GM23248 (cell line): ENCODE measurements at regions not wholly inside any gene's neighbourhood (a gene's known extent, or its start where the extent isn't known, plus 50 kb on each side); places are given as distances from the start of the nearest gene placed in this dataset.

ENCODE experiments used
- DNase-seq: peaks from one replicate; pipeline ENCODE4 v3.0.0-alpha.2; 2015
- H2AFZ ChIP-seq: fragments of 200-600 bp; sonication (generic); 2 replicates; pipeline ENCODE4 v1.6.1; 2016; ENCODE audit warnings: antibody characterized with exemption
- H3F3A ChIP-seq: fragments of 200-600 bp; sonication (generic); 2 replicates; pipeline ENCODE4 v1.6.1; 2016; ENCODE audit warnings: mild to moderate bottlenecking, antibody characterized with exemption, mixed run types; ENCODE audit not compliant: insufficient read depth
- H3K27ac ChIP-seq: fragments of 200-600 bp; sonication (generic); 2 replicates; pipeline ENCODE4 v1.5.1; 2016; ENCODE audit warnings: mild to moderate bottlenecking
- H3K27me3 ChIP-seq: fragments of 200-600 bp; sonication (generic); replicated peaks from 2 replicates; pipeline ENCODE4 v1.6.1; 2016; ENCODE audit warnings: mild to moderate bottlenecking; ENCODE audit not compliant: insufficient read depth
- H3K36me3 ChIP-seq: fragments of 200-600 bp; sonication (generic); 2 replicates; pipeline ENCODE4 v1.6.1; 2016; ENCODE audit warnings: low read depth, mild to moderate bottlenecking
- H3K4me1 ChIP-seq: fragments of 200-600 bp; sonication (generic); 2 replicates; pipeline ENCODE4 v1.6.1; 2016; ENCODE audit warnings: mild to moderate bottlenecking; ENCODE audit not compliant: insufficient read depth
- H3K4me2 ChIP-seq: fragments of 200-600 bp; sonication (generic); one replicate; pipeline ENCODE4 v1.6.1; 2016; ENCODE audit warnings: mild to moderate bottlenecking; ENCODE audit not compliant: unreplicated experiment
- H3K4me3 ChIP-seq: fragments of 200-600 bp; sonication (generic); 2 replicates; pipeline ENCODE4 v1.5.1; 2016; ENCODE audit warnings: mild to moderate bottlenecking
- H3K79me2 ChIP-seq: fragments of 200-600 bp; sonication (generic); 2 replicates; pipeline ENCODE4 v1.6.1; 2016; ENCODE audit warnings: mild to moderate bottlenecking; ENCODE audit not compliant: insufficient read depth
- H3K9ac ChIP-seq: fragments of 200-600 bp; sonication (generic); 2 replicates; pipeline ENCODE4 v1.6.1; 2016; ENCODE audit warnings: mild to moderate bottlenecking
- H3K9me2 ChIP-seq: fragments of 200-600 bp; sonication (generic); 2 replicates; pipeline ENCODE4 v1.6.1; 2016; ENCODE audit warnings: mixed run types, mild to moderate bottlenecking, moderate library complexity; ENCODE audit not compliant: insufficient read depth
- H3K9me3 ChIP-seq: fragments of 200-600 bp; sonication (generic); one replicate; pipeline ENCODE4 v1.6.1; 2017; ENCODE audit warnings: low read depth
- H4K20me1 ChIP-seq: fragments of 200-600 bp; sonication (generic); 2 replicates; pipeline ENCODE4 v1.6.0; 2016; ENCODE audit not compliant: insufficient read depth
- EZH2 ChIP-seq: fragments of 200-600 bp; sonication (generic); IDR thresholded peaks from 2 replicates; pipeline ENCODE4 v1.6.1; 2018; ENCODE audit warnings: antibody characterized with exemption, mild to moderate bottlenecking; ENCODE audit not compliant: insufficient read depth, poor library complexity, severe bottlenecking
- EZH2phosphoT487 ChIP-seq: fragments of 200-600 bp; sonication (generic); IDR thresholded peaks from 2 replicates; pipeline ENCODE4 v1.6.1; 2018; ENCODE audit warnings: antibody characterized with exemption, moderate library complexity, mild to moderate bottlenecking, low read depth; ENCODE audit not compliant: insufficient read depth
- WGBS, 2 experiments: methylation state at CpG; one replicate each; pipeline ENCODE4 v1.1.6; 2015 to 2017; ENCODE audit warnings: low lambda C conversion rate in 2 of 2, low coverage in 1 of 2; ENCODE audit errors: missing lambda C conversion rate in 2 of 2; 5-methylcytosine and 5-hydroxymethylcytosine counted together
- in situ Hi-C: fragments of 300-500 bp; cut with MboI; formaldehyde crosslinking; loops from 2 replicates; pipeline ENCODE4 v1.15.0; 2020

DNA sequence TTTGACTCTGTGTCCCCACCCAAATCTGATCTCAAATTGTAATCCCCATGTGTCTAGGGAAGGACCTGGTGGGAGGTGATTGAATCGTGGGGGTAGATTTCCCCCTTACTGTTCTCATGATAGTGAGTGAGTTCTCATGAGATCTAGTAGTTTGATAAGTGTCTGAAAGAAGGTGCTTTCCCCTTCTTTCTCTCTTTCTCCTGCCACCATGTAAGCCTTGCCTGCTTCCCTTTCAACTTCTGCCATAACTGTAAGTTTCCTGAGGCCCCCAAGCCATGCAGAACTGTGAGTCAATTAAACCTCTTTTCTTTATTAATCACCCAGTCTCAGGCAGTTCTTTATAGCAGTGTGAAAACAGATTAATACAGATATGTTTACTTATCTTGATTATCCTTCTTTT, 266.5 kb upstream of the GYPC start:
- in situ Hi-C loops = no loop called here
- WGBS, 2 experiments = 0% methylated on average over 1 of the region's 1 CpG

GRCh38 chr2:126392889-126393288, 263.1 kb upstream of the GYPC start:
- 0 to 5% methylated on average over 2 of the region's 2 CpGs for WGBS, 2 experiments
- TF ChIP-seq EZH2 = no peak
- no peak for TF ChIP-seq EZH2phosphoT487
- H3K79me2 ChIP-seq = no peaks in the 10 kb centered on the region

More for the DNA sequence above, 266.5 kb upstream of the GYPC start:
- Histone ChIP-seq H3K4me1 (no peaks in the 10 kb centered on the region), H4K20me1 (no peaks in the 10 kb centered on the region), H3K4me2 (no peak overlapping the region), H3K9ac (no peak overlapping the region), H3K9me2 (no peaks in the 10 kb centered on the region), H3K4me3 (no peak overlapping the region), H3K36me3 (no peaks in the 10 kb centered on the region), H3K27ac (no peak overlapping the region), H3K27me3 (no peaks in the 10 kb centered on the region), H3K79me2 (no peaks in the 10 kb centered on the region), H3K9me3 (no peaks in the 10 kb centered on the region), H2AFZ (no peak overlapping the region), H3F3A (no peaks in the 10 kb centered on the region)
- no peak for DNase-seq
- no peak for TF ChIP-seq EZH2phosphoT487
- TF ChIP-seq EZH2 = no peak

DNA sequence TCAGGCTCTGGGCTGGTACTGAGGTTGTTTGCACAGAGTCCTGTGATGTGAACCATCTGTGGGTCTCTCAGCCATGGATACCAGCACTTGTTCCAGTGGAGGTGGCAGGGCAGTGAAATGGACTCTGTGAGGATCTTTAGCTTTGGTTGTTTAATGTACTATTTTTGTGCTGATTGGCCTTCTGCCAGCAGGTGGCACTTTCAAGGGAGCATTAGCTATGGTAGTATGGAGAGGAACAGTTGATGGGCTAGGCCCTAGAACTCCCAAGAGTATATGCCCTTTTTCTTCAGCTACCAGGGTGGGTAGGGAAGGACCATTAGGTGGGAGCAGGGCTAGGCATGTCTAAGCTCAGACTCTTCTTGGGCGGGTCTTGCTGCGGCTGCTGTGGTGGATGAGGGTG, 257.0 kb upstream of the GYPC start:
- H3K4me2 ChIP-seq = no peak overlapping the region
- H3K27ac ChIP-seq = no peak overlapping the region
- no peaks in the 10 kb centered on the region for H3K79me2 ChIP-seq
- no peaks in the 10 kb centered on the region for H4K20me1 ChIP-seq
- no peak for TF ChIP-seq EZH2phosphoT487
- TF ChIP-seq EZH2 = no peak
- H3K27me3 ChIP-seq = no peaks in the 10 kb centered on the region
- H3K36me3 ChIP-seq = no peaks in the 10 kb centered on the region
- no peak overlapping the region for H2AFZ ChIP-seq
- no peak for DNase-seq
- in situ Hi-C loops = no loop called here
- no peaks in the 10 kb centered on the region for H3K4me1 ChIP-seq
- H3K9me2 ChIP-seq = no peaks in the 10 kb centered on the region
- no peak overlapping the region for H3K9ac ChIP-seq
- H3F3A ChIP-seq = no peaks in the 10 kb centered on the region
- no peaks in the 10 kb centered on the region for H3K9me3 ChIP-seq
- 49 to 63% methylated on average over 2 of the region's 2 CpGs for WGBS, 2 experiments
- H3K4me3 ChIP-seq = no peak overlapping the region

More at GRCh38 chr2:126392889-126393288, 263.1 kb upstream of the GYPC start:
- H3K9ac ChIP-seq = no peak overlapping the region
- H3K9me2 ChIP-seq = no peaks in the 10 kb centered on the region
- no peaks in the 10 kb centered on the region for H3F3A ChIP-seq
- no peak for DNase-seq
- in situ Hi-C loops = no loop called here
- H3K4me2 ChIP-seq = no peak overlapping the region
- no peak overlapping the region for H2AFZ ChIP-seq
- no peaks in the 10 kb centered on the region for H3K36me3 ChIP-seq
- H3K4me1 ChIP-seq = no peaks in the 10 kb centered on the region
- H3K27ac ChIP-seq = no peak overlapping the region
- no peaks in the 10 kb centered on the region for H4K20me1 ChIP-seq
- H3K9me3 ChIP-seq = no peaks in the 10 kb centered on the region
- H3K4me3 ChIP-seq = no peak overlapping the region
- no peaks in the 10 kb centered on the region for H3K27me3 ChIP-seq

- Histone ChIP-seq H4K20me1 (no peaks in the 10 kb centered on the region), H3K9me3 (no peaks in the 10 kb centered on the region), H3K36me3 (no peaks in the 10 kb centered on the region), H3K9ac (no peak overlapping the region), H3K27ac (no peak overlapping the region), H3K9me2 (no peaks in the 10 kb centered on the region), H3K4me2 (no peak overlapping the region), H2AFZ (no peak overlapping the region), H3K4me3 (no peak overlapping the region), H3K4me1 (no peaks in the 10 kb centered on the region), H3K79me2 (no peaks in the 10 kb centered on the region), H3K27me3 (no peaks in the 10 kb centered on the region), H3F3A (no peaks in the 10 kb centered on the region)
- TF ChIP-seq EZH2phosphoT487 (no peak), EZH2 (no peak)
- DNase-seq = no peak
- in situ Hi-C loops = no loop called here
- WGBS, 2 experiments = 33 to 45% methylated on average over 5 of the region's 5 CpGs
Observed at GRCh38 chr2:126403039-126403628, 252.8 kb upstream of the GYPC start.

DNA sequence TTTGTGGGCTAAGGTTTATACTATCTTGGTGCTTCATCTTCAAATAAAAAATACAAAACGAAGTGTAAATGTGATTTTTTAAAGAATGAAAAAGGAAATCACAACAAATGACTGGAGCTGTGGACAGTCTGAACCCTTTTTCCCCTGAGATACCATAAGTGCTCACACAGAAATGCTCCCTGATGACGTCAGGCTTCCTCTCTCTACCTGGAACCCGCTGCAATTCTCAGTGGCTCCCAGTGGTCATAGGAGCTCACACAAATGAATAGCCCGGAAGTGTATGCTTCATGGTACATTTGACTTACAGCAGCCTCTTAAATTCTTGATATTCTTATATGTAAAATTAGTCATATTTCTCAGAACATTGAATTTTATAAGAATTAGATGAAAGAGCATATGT, 249.7 kb upstream of the GYPC start:
- H2AFZ ChIP-seq = no peak overlapping the region
- no peak overlapping the region for H3K4me3 ChIP-seq
- no peak overlapping the region for H3K9ac ChIP-seq
- no peak overlapping the region for H3K4me2 ChIP-seq
- H3K27ac ChIP-seq = no peak overlapping the region
- H3K36me3 ChIP-seq = no peaks in the 10 kb centered on the region
- no peaks in the 10 kb centered on the region for H3K9me3 ChIP-seq
- no peaks in the 10 kb centered on the region for H4K20me1 ChIP-seq
- H3F3A ChIP-seq = no peaks in the 10 kb centered on the region
- no peaks in the 10 kb centered on the region for H3K9me2 ChIP-seq
- H3K27me3 ChIP-seq = no peaks in the 10 kb centered on the region
- 10 to 14% methylated on average over 4 of the region's 4 CpGs for WGBS, 2 experiments
- DNase-seq = no peak
- H3K4me1 ChIP-seq = no peaks in the 10 kb centered on the region
- in situ Hi-C loops = no loop called here
- no peak for TF ChIP-seq EZH2phosphoT487
- TF ChIP-seq EZH2 = no peak
- no peaks in the 10 kb centered on the region for H3K79me2 ChIP-seq
